A673 (cell line): ENCODE measurements at regions not wholly inside any gene's neighbourhood (a gene's known extent, or its start where the extent isn't known, plus 50 kb on each side); places are given as distances from the start of the nearest gene placed in this dataset.

Experiments used
- EZH2 ChIP-seq: fragments of 200-600 bp; sonication (generic); IDR thresholded peaks from 2 replicates; pipeline ENCODE4 v1.6.1; 2017; ENCODE audit warnings: borderline replicate concordance, low read depth, mild to moderate bottlenecking, mixed read lengths, antibody characterized with exemption, low read length; ENCODE audit not compliant: poor library complexity, severe bottlenecking
- TF ChIP-seq, protein P1 (sequence below): fragments of 300-800, 200-600 bp; sonication (generic); conservative IDR thresholded peaks from 2 replicates; pipeline ENCODE4 v1.5.1; 2017; ENCODE audit warnings: low read depth, mild to moderate bottlenecking, antibody characterized with exemption, low read length, moderate library complexity, mixed read lengths

- no peak for TF ChIP-seq EZH2
- TF ChIP-seq, protein P1, sequence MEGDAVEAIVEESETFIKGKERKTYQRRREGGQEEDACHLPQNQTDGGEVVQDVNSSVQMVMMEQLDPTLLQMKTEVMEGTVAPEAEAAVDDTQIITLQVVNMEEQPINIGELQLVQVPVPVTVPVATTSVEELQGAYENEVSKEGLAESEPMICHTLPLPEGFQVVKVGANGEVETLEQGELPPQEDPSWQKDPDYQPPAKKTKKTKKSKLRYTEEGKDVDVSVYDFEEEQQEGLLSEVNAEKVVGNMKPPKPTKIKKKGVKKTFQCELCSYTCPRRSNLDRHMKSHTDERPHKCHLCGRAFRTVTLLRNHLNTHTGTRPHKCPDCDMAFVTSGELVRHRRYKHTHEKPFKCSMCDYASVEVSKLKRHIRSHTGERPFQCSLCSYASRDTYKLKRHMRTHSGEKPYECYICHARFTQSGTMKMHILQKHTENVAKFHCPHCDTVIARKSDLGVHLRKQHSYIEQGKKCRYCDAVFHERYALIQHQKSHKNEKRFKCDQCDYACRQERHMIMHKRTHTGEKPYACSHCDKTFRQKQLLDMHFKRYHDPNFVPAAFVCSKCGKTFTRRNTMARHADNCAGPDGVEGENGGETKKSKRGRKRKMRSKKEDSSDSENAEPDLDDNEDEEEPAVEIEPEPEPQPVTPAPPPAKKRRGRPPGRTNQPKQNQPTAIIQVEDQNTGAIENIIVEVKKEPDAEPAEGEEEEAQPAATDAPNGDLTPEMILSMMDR = no peak
These were observed 1556.5 kb upstream of the C9orf72 start for GRCh38 chr9:29129763-29130162.
